T-cell (primary cell): ENCODE measurements at regions not wholly inside any gene's neighbourhood (a gene's known extent, or its start where the extent isn't known, plus 50 kb on each side); places are given as distances from the start of the nearest gene placed in this dataset.
A peak's percentile ranks its signal among the peaks of the same experiment; 100 is the strongest.

Experiments used
- ATAC-seq, 4 experiments: fragments of 200-7000 bp in 3 of 4; fragments of 150-1000 bp in 1 of 4; cut with Tn5 transposase; replicated peaks in 1 of 4; 1 replicate in 3 of 4; 2 replicates in 1 of 4; pipeline ENCODE4 v1.10.0; 2021; ENCODE audit warnings: moderate library complexity in 3 of 4, mild to moderate bottlenecking in 2 of 4, moderate number of reproducible peaks in 1 of 4
- CTCF ChIA-PET, 2 donors: fragments of 300-600 bp; sonication (Branson Sonifier 250); formaldehyde crosslinking; loops; one replicate each; lab custom pipeline; 2022; ENCODE audit warnings: antibody characterized with exemption in 2 of 2; lab: Charles Lee
- POLR2A ChIA-PET, 2 donors: fragments of 300-600 bp; sonication (Branson Sonifier 250); formaldehyde crosslinking; loops; one replicate each; lab custom pipeline; 2022; ENCODE audit warnings: antibody characterized with exemption in 2 of 2; lab: Charles Lee
- DNase-seq, 35 experiments: peaks; one replicate each; pipeline versions ENCODE4 v3.0.0 to v3.0.0-alpha.2; 2013 to 2023
- H3K27ac ChIP-seq: one replicate; pipeline ENCODE4 v1.5.1; 2013; ENCODE audit warnings: low read length
- H3K27me3 ChIP-seq, 2 experiments: replicated peaks in 1 of 2; 1 replicate in 1 of 2; 2 replicates in 1 of 2; pipeline versions ENCODE4 v1.6.1 to v1.7.0; 2013; ENCODE audit warnings: low read length in 1 of 2, mixed read lengths in 1 of 2; ENCODE audit not compliant: control insufficient read depth in 2 of 2, insufficient read depth in 2 of 2; ENCODE audit errors: extremely low read depth in 1 of 2
- H3K36me3 ChIP-seq, 2 donors: 1 replicate in 1 of 2; 2 replicates in 1 of 2; pipeline versions ENCODE4 v1.6.1 to v1.7.0; 2013; ENCODE audit warnings: low read length in 1 of 2; ENCODE audit not compliant: control insufficient read depth in 2 of 2, insufficient read depth in 1 of 2; ENCODE audit errors: extremely low read depth in 1 of 2
- H3K4me1 ChIP-seq, 2 experiments: 1 replicate in 1 of 2; 2 replicates in 1 of 2; pipeline versions ENCODE4 v1.6.1 to v1.7.0; 2013; ENCODE audit warnings: low read length in 2 of 2, mixed read lengths in 1 of 2; ENCODE audit not compliant: insufficient read depth in 2 of 2, control insufficient read depth in 1 of 2; ENCODE audit errors: extremely low read depth in 1 of 2
- H3K4me3 ChIP-seq, 2 donors: 1 replicate in 1 of 2; 2 replicates in 1 of 2; pipeline versions ENCODE4 v1.5.1 to v1.7.0; 2013; ENCODE audit warnings: mild to moderate bottlenecking in 2 of 2, low read length in 1 of 2, moderate library complexity in 1 of 2; ENCODE audit not compliant: control insufficient read depth in 1 of 2; ENCODE audit errors: extremely low read depth in 1 of 2
- H3K9me3 ChIP-seq: 2 replicates; pipeline ENCODE4 v1.7.0; 2013
- H3K27ac Mint-ChIP-seq, 2 donors: one replicate each; pipeline ENCODE4 v1.8.0; 2020 to 2021; ENCODE audit warnings: mild to moderate bottlenecking in 2 of 2, mixed read lengths in 2 of 2
- H3K27me3 Mint-ChIP-seq, 2 donors: one replicate each; pipeline ENCODE4 v1.8.0; 2021 to 2022; ENCODE audit warnings: mixed read lengths in 2 of 2
- H3K36me3 Mint-ChIP-seq: one replicate; pipeline ENCODE4 v1.8.0; 2021; ENCODE audit warnings: mixed read lengths
- H3K4me1 Mint-ChIP-seq, 3 donors: one replicate each; pipeline ENCODE4 v1.8.0; 2020 to 2022; ENCODE audit warnings: mixed read lengths in 3 of 3, mild to moderate bottlenecking in 1 of 3
- H3K4me3 Mint-ChIP-seq, 3 donors: one replicate each; pipeline ENCODE4 v1.8.0; 2020 to 2022; ENCODE audit warnings: mild to moderate bottlenecking in 3 of 3, mixed read lengths in 3 of 3, moderate library complexity in 3 of 3
- H3K9me3 Mint-ChIP-seq, 3 donors: one replicate each; pipeline ENCODE4 v1.8.0; 2020 to 2022; ENCODE audit warnings: mixed read lengths in 3 of 3
- WGBS: methylation state at CpG from one replicate; pipeline ENCODE4 v1.1.5; 2013; ENCODE audit warnings: missing lambda C conversion rate; ENCODE audit not compliant: insufficient coverage; 5-methylcytosine and 5-hydroxymethylcytosine counted together

DNA sequence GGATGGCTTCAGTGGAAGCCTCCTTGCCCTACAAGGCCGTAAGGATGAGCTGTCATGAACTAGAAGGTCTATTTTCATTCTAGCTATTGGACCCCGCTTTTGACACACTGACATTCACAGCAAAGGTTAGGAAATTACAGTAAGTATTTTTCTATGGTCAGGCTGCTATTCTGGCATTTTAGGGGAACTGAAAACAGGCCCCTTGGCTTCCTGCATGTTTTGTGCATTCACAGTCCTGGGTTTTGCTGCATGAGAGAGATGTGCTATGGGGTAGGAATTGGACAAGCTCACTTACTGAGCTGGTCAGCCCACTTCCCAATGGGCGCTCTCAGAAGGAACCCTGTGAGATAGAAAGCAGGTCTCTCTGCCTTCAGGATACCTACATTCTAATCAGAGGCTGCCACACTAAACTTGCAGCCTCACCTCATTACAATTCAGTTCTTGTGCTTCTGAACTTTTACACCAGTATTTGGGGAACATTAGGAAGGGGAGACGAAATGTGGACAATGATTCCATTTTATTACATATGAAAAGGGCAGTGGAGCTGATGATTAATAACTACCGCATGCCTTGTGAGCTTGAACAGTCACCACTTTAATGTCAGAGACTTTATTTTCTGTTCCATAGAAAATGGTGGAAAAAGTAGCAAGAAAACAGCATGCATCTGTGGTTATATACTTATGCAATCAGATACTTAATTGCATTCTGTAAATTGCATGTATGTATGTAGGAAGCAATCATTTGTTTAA, 86.6 kb upstream of the TAB2 start:
- H3K36me3 Mint-ChIP-seq, result peaks cover 6% of the 10 kb centered on the region
- H3K4me1 Mint-ChIP-seq, result peaks cover 53 to 74% (median 64%) of the 10 kb centered on the region in 3 donors
- Histone ChIP-seq H3K4me3 (no peak overlapping the region), H3K36me3 (no peaks in the 10 kb centered on the region), H3K4me1 (peaks cover 30 to 32% of the 10 kb centered on the region in 2 experiments), H3K9me3 (no peaks in the 10 kb centered on the region), H3K27ac (no peak overlapping the region), H3K27me3 (no peaks in the 10 kb centered on the region)
- DNase-seq (no peak), ATAC-seq (no peak)
- H3K9me3 Mint-ChIP-seq, result no peaks in the 10 kb centered on the region
- H3K27ac Mint-ChIP-seq, result peak overlapping the region; percentile 25 to 50
- no peaks in the 10 kb centered on the region for H3K27me3 Mint-ChIP-seq
- no CpG with 5 or more reads among the region's 5 CpGs for WGBS
- ChIA-PET POLR2A (interaction anchor here in 1 of 2 donors (0.5 kb wide), 1 partner anchor 30 kb away, joined by 3 read pairs; no protein-coding TSS in a partner anchor), CTCF (interaction anchor here (0.6 to 0.9 kb wide), 2 partner anchors 32 to 201 kb away, joined by 3 read pairs; no protein-coding TSS in a partner anchor)
- no peak overlapping the region for H3K4me3 Mint-ChIP-seq

DNA sequence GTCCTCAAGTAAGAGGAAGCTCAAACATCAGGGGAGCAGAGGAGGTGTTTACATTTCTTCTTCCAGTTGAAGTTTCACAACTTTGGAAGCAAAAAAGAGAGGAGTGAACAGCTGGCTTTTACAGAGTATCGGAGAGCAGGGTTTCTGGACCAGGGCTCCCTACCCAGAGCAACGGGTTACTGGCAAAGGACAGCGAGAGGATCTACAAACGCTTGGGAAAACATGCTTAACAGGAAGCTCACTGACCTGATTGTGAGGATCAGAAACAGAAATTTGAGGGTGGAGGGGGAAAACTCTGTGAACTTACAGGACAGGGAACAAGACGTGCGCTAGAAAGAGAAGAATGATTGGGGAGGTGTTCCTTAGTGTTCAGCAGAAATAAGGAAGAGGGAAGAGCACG, 85.7 kb upstream of the TAB2 start:
- peak overlapping the region in 2 of 3 donors; percentile 21 to 67 for H3K4me3 Mint-ChIP-seq
- no peak overlapping the region for H3K4me3 ChIP-seq
- H3K4me1 Mint-ChIP-seq, result peaks cover 49 to 72% (median 59%) of the 10 kb centered on the region in 3 donors
- H3K27me3 ChIP-seq, result no peaks in the 10 kb centered on the region
- H3K9me3 Mint-ChIP-seq, result no peaks in the 10 kb centered on the region
- H3K27ac ChIP-seq, result no peak overlapping the region
- no peaks in the 10 kb centered on the region for H3K36me3 ChIP-seq
- H3K9me3 ChIP-seq, result no peaks in the 10 kb centered on the region
- peak overlapping the region; percentile 56 to 94 for H3K27ac Mint-ChIP-seq
- H3K27me3 Mint-ChIP-seq, result no peaks in the 10 kb centered on the region
- CTCF ChIA-PET, result interaction anchor here (0.6 to 0.9 kb wide), 2 partner anchors 46 to 200 kb away, joined by 3 read pairs; no protein-coding TSS in a partner anchor
- POLR2A ChIA-PET, result interaction anchor here in 1 of 2 donors (0.6 kb wide), 1 partner anchor 252 kb away, joined by 4 read pairs; no protein-coding TSS in a partner anchor
- peaks cover 6% of the 10 kb centered on the region for H3K36me3 Mint-ChIP-seq
- DNase-seq, result no peak
- ATAC-seq, result no peak
- WGBS, result 94% methylated on average over 4 of the region's 7 CpGs
- H3K4me1 ChIP-seq, result peaks cover 30 to 32% of the 10 kb centered on the region in 2 experiments

DNA sequence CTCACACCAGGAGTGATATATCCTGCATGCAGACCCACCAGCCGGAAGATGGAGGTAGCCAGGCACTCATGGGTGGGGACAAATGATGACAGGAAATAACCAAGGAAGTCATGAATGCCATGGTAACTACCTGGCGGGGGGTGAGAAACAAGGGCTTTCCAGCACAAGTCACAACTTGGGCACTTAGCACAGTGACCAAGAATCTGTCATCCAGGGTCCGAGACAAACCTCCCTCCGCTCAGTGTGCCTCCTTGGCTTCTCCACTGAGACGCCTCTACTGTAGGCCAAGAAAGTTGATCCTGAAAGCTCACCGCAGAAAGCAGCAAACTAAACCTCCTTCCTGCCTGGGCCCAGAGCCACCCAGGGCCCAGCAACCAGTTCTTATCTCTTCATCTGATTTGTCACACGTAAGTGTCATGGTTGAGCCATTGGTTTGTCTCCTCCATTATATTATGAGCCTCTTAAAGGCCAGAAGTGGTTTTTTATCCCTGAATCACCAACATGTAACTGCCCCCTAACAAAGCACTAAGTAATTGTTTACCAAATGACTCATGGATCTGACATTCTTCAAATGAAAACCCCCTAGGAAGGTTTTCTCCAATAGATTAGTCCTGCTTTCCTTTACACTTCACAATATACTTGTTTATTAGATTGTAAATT, 84.3 kb upstream of the TAB2 start:
- Histone ChIP-seq H3K36me3 (no peaks in the 10 kb centered on the region), H3K4me1 (peaks cover 30 to 32% of the 10 kb centered on the region in 2 experiments), H3K4me3 (peak overlapping the region in 1 of 2 donors; percentile 34), H3K27me3 (no peaks in the 10 kb centered on the region), H3K9me3 (no peaks in the 10 kb centered on the region), H3K27ac (peak overlapping the region; percentile 89)
- CTCF ChIA-PET, result no interaction called here
- DNase-seq (peak; percentile 7 to 61 (median 31)), ATAC-seq (peak; percentile 39 to 66 (median 60))
- Mint-ChIP-seq H3K4me1 (peaks cover 50 to 71% (median 51%) of the 10 kb centered on the region in 3 donors), H3K27me3 (no peaks in the 10 kb centered on the region), H3K4me3 (peak overlapping the region; percentile 67 to 82 (median 72)), H3K9me3 (peaks cover 0 to 6% (median 0%) of the 10 kb centered on the region in 3 donors), H3K27ac (peak overlapping the region; percentile 94 to 96), H3K36me3 (peaks cover 6% of the 10 kb centered on the region)
- POLR2A ChIA-PET, result no interaction called here
- 50% methylated on average over 4 of the region's 7 CpGs for whole genome bisulfite sequencing

- peaks cover 4% of the 10 kb centered on the region for H3K36me3 Mint-ChIP-seq
- Histone ChIP-seq H3K9me3 (no peaks in the 10 kb centered on the region), H3K36me3 (no peaks in the 10 kb centered on the region), H3K4me1 (peaks cover 30 to 32% of the 10 kb centered on the region in 2 experiments), H3K27ac (peak overlapping the region; percentile 89), H3K4me3 (peak overlapping the region in 1 of 2 donors; percentile 9), H3K27me3 (no peaks in the 10 kb centered on the region)
- H3K9me3 Mint-ChIP-seq, result peaks cover 0 to 18% (median 3%) of the 10 kb centered on the region in 3 donors
- no peaks in the 10 kb centered on the region for H3K27me3 Mint-ChIP-seq
- WGBS, result 33% methylated on average over 1 of the region's 7 CpGs
- peaks cover 43 to 69% (median 51%) of the 10 kb centered on the region in 3 donors for H3K4me1 Mint-ChIP-seq
- H3K27ac Mint-ChIP-seq, result peak overlapping the region; percentile 94 to 96
- CTCF ChIA-PET, result interaction anchor here in 1 of 2 donors (1.5 kb wide), 1 partner anchor 197 kb away, joined by 4 read pairs; no protein-coding TSS in a partner anchor
- peak in 13 of 35 experiments; percentile 3 to 74 (median 17) for DNase-seq
- peak overlapping the region; percentile 67 to 82 (median 72) for H3K4me3 Mint-ChIP-seq
- peak; percentile 68 to 78 (median 72) for ATAC-seq
- POLR2A ChIA-PET, result no interaction called here
Measured at GRCh38 chr6:149234051-149234962, 83.2 kb upstream of the TAB2 start.

DNA sequence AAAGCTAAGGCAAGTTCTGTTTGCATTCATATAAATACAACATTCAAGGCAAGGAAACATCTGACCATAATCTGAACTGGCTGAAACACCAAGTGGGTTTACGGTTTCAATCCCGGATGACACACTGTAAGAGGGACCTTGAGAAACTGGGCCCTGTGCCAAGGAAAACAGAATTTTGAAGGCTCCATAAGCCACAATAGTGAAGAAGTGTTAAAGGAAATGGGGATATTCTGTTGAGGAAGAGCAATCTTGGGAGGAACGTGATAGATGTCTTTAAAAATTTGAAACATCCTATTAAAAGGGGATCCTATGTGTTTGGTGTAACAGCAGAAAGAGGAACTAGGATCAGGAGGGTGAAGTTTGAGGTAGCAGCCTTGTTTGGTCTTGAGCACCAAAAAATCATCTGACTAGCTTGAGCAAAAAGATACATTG, 82.4 kb upstream of the TAB2 start:
- 70% methylated on average over 2 of the region's 3 CpGs for WGBS
- Mint-ChIP-seq H3K27me3 (no peaks in the 10 kb centered on the region), H3K4me1 (peaks cover 43 to 68% (median 51%) of the 10 kb centered on the region in 3 donors), H3K4me3 (peak overlapping the region in 2 of 3 donors; percentile 67 to 82), H3K36me3 (peaks cover 5% of the 10 kb centered on the region), H3K9me3 (peaks cover 2 to 24% (median 3%) of the 10 kb centered on the region in 3 donors), H3K27ac (peak overlapping the region; percentile 94 to 96)
- ATAC-seq (no peak), DNase-seq (peak in 1 of 35 experiments; percentile 27)
- Histone ChIP-seq H3K36me3 (no peaks in the 10 kb centered on the region), H3K27me3 (no peaks in the 10 kb centered on the region), H3K4me3 (no peak overlapping the region), H3K4me1 (peaks cover 30 to 32% of the 10 kb centered on the region in 2 experiments), H3K27ac (peak overlapping the region; percentile 89), H3K9me3 (no peaks in the 10 kb centered on the region)
- POLR2A ChIA-PET, result no interaction called here
- CTCF ChIA-PET, result interaction anchor here (0.6 to 1.5 kb wide), 4 partner anchors 22 to 199 kb away, joined by 3 to 4 read pairs (median 4); no protein-coding TSS in a partner anchor
